HG03354 (cell line): ENCODE measurements at regions not wholly inside any gene's neighbourhood (a gene's known extent, or its start where the extent isn't known, plus 50 kb on each side); places are given as distances from the start of the nearest gene placed in this dataset.

Source experiments
- ATAC-seq: cut with Tn5 transposase; IDR thresholded peaks from one replicate; pipeline ENCODE4 v1.9.1; 2021; ENCODE audit warnings: mild to moderate bottlenecking; ENCODE audit not compliant: unreplicated experiment, poor library complexity, severe bottlenecking

- ATAC-seq: no peak
Measured at GRCh38 chr5:120738568-120738967, 274.5 kb downstream of the PRR16 start.

- ATAC-seq: no peak
Measured at GRCh38 chr5:120740989-120741388, 276.9 kb downstream of the PRR16 start.

- no peak for ATAC-seq
Measured at GRCh38 chr5:120748474-120748873, 284.4 kb downstream of the PRR16 start.

GRCh38 chr5:120749737-120750136 is 285.6 kb downstream of the PRR16 start:
- no peak for ATAC-seq

GRCh38 chr5:120759587-120759986 is 295.5 kb downstream of the PRR16 start:
- no peak for ATAC-seq

- no peak for ATAC-seq
Measured at GRCh38 chr5:120761986-120762385, 297.9 kb downstream of the PRR16 start.

- no peak for ATAC-seq
Measured at GRCh38 chr5:120765189-120765588, 301.1 kb downstream of the PRR16 start.

GRCh38 chr5:120767178-120767820 is 303.2 kb downstream of the PRR16 start:
- no peak for ATAC-seq

GRCh38 chr5:120769312-120769872 is 305.3 kb downstream of the PRR16 start:
- ATAC-seq: no peak

- no peak for ATAC-seq
Measured at GRCh38 chr5:120771202-120771601, 307.1 kb downstream of the PRR16 start.

- ATAC-seq: no peak
Measured at GRCh38 chr5:120778491-120779484, 314.7 kb downstream of the PRR16 start.

GRCh38 chr5:120779674-120780073 is 315.6 kb downstream of the PRR16 start:
- no peak for ATAC-seq

- no peak for ATAC-seq
Measured at GRCh38 chr5:120788481-120788880, 324.4 kb downstream of the PRR16 start.

- ATAC-seq: no peak
Measured at GRCh38 chr5:120789918-120790317, 325.8 kb downstream of the PRR16 start.

GRCh38 chr5:120790339-120790738 is 326.2 kb downstream of the PRR16 start:
- ATAC-seq: no peak

GRCh38 chr5:120792477-120792876 is 328.4 kb downstream of the PRR16 start:
- ATAC-seq: no peak

GRCh38 chr5:120794121-120794520 is 330.0 kb downstream of the PRR16 start:
- ATAC-seq: no peak

GRCh38 chr5:120803282-120803681 is 339.2 kb downstream of the PRR16 start:
- no peak for ATAC-seq

- no peak for ATAC-seq
Measured at GRCh38 chr5:120805131-120805530, 341.0 kb downstream of the PRR16 start.

- no peak for ATAC-seq
Measured at GRCh38 chr5:120806202-120806601, 342.1 kb downstream of the PRR16 start.

GRCh38 chr5:120808135-120808534 is 344.0 kb downstream of the PRR16 start:
- no peak for ATAC-seq
